ENCODE measurements at regions not wholly inside any gene's neighbourhood (a gene's known extent, or its start where the extent isn't known, plus 50 kb on each side); places are given as distances from the start of the nearest gene placed in this dataset.
"Not testable (repeated sequence)": the region's sequence is repeated elsewhere in the genome, so short reads cannot be mapped to it uniquely, and the experiment has no call there.

DNA sequence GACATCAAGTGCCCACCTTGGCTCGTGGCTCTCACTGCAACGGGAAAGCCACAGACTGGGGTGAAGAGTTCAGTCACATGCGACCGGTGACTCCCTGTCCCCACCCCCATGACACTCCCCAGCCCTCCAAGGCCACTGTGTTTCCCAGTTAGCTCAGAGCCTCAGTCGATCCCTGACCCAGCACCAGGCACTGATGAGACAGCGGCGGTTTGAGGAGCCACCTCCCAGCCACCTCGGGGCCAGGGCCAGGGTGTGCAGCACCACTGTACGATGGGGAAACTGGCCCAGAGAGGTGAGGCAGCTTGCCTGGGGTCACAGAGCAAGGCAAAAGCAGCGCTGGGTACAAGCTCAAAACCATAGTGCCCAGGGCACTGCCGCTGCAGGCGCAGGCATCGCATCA lies 266.0 kb downstream of the OR4F29 start:
- BruUV-seq (replicated peaks); H3K27ac ChIP-seq (ENCODE audit: low read depth, low read length, poor library complexity, severe bottlenecking); POLR2A ChIA-PET (ENCODE audit: low non-redundant PET); intact Hi-C loops (cut with micrococcal nuclease; ENCODE audit: unreplicated experiment); H3K4me3 ChIP-seq (ENCODE audit: low read depth, low read length, poor library complexity, severe bottlenecking); DNase-seq (ENCODE audit: low spot score); CTCF ChIA-PET; H3K27me3 ChIP-seq (replicated peaks; ENCODE audit: insufficient read depth, low read depth, low read length, poor library complexity); H3K4me1 ChIP-seq (ENCODE audit: insufficient read depth, low read length, poor library complexity, severe bottlenecking); H3K36me3 ChIP-seq (ENCODE audit: insufficient read depth, low read length, poor library complexity, severe bottlenecking); H3K9me3 ChIP-seq (ENCODE audit: low read depth, low read length, poor library complexity, severe bottlenecking): not testable (repeated sequence)

DNA sequence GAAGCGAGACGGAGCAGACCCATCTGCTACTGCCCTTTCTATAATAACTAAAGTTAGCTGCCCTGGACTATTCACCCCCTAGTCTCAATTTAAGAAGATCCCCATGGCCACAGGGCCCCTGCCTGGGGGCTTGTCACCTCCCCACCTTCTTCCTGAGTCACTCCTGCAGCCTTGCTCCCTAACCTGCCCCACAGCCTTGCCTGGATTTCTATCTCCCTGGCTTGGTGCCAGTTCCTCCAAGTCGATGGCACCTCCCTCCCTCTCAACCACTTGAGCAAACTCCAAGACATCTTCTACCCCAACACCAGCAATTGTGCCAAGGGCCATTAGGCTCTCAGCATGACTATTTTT lies 267.2 kb downstream of the OR4F29 start:
- H3K4me1 ChIP-seq (ENCODE audit: insufficient read depth, low read length, poor library complexity, severe bottlenecking); H3K9me3 ChIP-seq (ENCODE audit: low read depth, low read length, poor library complexity, severe bottlenecking); DNase-seq (ENCODE audit: low spot score); H3K27me3 ChIP-seq (replicated peaks; ENCODE audit: insufficient read depth, low read depth, low read length, poor library complexity); H3K4me3 ChIP-seq (ENCODE audit: low read depth, low read length, poor library complexity, severe bottlenecking); POLR2A ChIA-PET (ENCODE audit: low non-redundant PET); intact Hi-C loops (cut with micrococcal nuclease; ENCODE audit: unreplicated experiment); BruUV-seq (replicated peaks); H3K27ac ChIP-seq (ENCODE audit: low read depth, low read length, poor library complexity, severe bottlenecking); CTCF ChIA-PET; H3K36me3 ChIP-seq (ENCODE audit: insufficient read depth, low read length, poor library complexity, severe bottlenecking): not testable (repeated sequence)

DNA sequence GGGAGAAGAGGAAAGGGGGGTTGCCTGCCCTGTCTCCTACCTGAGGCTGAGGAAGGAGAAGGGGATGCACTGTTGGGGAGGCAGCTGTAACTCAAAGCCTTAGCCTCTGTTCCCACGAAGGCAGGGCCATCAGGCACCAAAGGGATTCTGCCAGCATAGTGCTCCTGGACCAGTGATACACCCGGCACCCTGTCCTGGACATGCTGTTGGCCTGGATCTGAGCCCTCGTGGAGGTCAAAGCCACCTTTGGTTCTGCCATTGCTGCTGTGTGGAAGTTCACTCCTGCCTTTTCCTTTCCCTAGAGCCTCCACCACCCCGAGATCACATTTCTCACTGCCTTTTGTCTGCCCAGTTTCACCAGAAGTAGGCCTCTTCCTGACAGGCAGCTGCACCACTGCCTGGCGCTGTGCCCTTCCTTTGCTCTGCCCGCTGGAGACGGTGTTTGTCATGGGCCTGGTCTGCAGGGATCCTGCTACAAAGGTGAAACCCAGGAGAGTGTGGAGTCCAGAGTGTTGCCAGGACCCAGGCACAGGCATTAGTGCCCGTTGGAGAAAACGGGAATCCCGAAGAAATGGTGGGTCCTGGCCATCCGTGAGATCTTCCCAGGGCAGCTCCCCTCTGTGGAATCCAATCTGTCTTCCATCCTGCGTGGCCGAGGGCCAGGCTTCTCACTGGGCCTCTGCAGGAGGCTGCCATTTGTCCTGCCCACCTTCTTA lies 267.7 kb downstream of the OR4F29 start:
- H3K27me3 ChIP-seq (replicated peaks; ENCODE audit: insufficient read depth, low read depth, low read length, poor library complexity); H3K36me3 ChIP-seq (ENCODE audit: insufficient read depth, low read length, poor library complexity, severe bottlenecking); H3K4me3 ChIP-seq (ENCODE audit: low read depth, low read length, poor library complexity, severe bottlenecking); H3K9me3 ChIP-seq (ENCODE audit: low read depth, low read length, poor library complexity, severe bottlenecking); POLR2A ChIA-PET (ENCODE audit: low non-redundant PET); DNase-seq (ENCODE audit: low spot score); H3K4me1 ChIP-seq (ENCODE audit: insufficient read depth, low read length, poor library complexity, severe bottlenecking); CTCF ChIA-PET; intact Hi-C loops (cut with micrococcal nuclease; ENCODE audit: unreplicated experiment); BruUV-seq (replicated peaks); H3K27ac ChIP-seq (ENCODE audit: low read depth, low read length, poor library complexity, severe bottlenecking): not testable (repeated sequence)

DNA sequence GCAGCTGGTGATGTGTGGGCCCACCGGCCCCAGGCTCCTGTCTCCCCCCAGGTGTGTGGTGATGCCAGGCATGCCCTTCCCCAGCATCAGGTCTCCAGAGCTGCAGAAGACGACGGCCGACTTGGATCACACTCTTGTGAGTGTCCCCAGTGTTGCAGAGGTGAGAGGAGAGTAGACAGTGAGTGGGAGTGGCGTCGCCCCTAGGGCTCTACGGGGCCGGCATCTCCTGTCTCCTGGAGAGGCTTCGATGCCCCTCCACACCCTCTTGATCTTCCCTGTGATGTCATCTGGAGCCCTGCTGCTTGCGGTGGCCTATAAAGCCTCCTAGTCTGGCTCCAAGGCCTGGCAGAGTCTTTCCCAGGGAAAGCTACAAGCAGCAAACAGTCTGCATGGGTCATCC lies 268.4 kb downstream of the OR4F29 start:
- H3K4me1 ChIP-seq (ENCODE audit: insufficient read depth, low read length, poor library complexity, severe bottlenecking); H3K4me3 ChIP-seq (ENCODE audit: low read depth, low read length, poor library complexity, severe bottlenecking); DNase-seq (ENCODE audit: low spot score); H3K27me3 ChIP-seq (replicated peaks; ENCODE audit: insufficient read depth, low read depth, low read length, poor library complexity); H3K36me3 ChIP-seq (ENCODE audit: insufficient read depth, low read length, poor library complexity, severe bottlenecking); H3K9me3 ChIP-seq (ENCODE audit: low read depth, low read length, poor library complexity, severe bottlenecking); POLR2A ChIA-PET (ENCODE audit: low non-redundant PET); CTCF ChIA-PET; H3K27ac ChIP-seq (ENCODE audit: low read depth, low read length, poor library complexity, severe bottlenecking); BruUV-seq (replicated peaks); intact Hi-C loops (cut with micrococcal nuclease; ENCODE audit: unreplicated experiment): not testable (repeated sequence)

GRCh38 chr1:182631-183030 lies 268.8 kb downstream of the OR4F29 start:
- BruUV-seq (replicated peaks); POLR2A ChIA-PET (ENCODE audit: low non-redundant PET); H3K4me1 ChIP-seq (ENCODE audit: insufficient read depth, low read length, poor library complexity, severe bottlenecking); H3K36me3 ChIP-seq (ENCODE audit: insufficient read depth, low read length, poor library complexity, severe bottlenecking); DNase-seq (ENCODE audit: low spot score); H3K4me3 ChIP-seq (ENCODE audit: low read depth, low read length, poor library complexity, severe bottlenecking); H3K9me3 ChIP-seq (ENCODE audit: low read depth, low read length, poor library complexity, severe bottlenecking); H3K27me3 ChIP-seq (replicated peaks; ENCODE audit: insufficient read depth, low read depth, low read length, poor library complexity); CTCF ChIA-PET; intact Hi-C loops (cut with micrococcal nuclease; ENCODE audit: unreplicated experiment); H3K27ac ChIP-seq (ENCODE audit: low read depth, low read length, poor library complexity, severe bottlenecking): not testable (repeated sequence)

GRCh38 chr1:181247-182216 lies 269.9 kb downstream of the OR4F29 start:
- POLR2A ChIA-PET (ENCODE audit: low non-redundant PET); H3K27me3 ChIP-seq (replicated peaks; ENCODE audit: insufficient read depth, low read depth, low read length, poor library complexity); BruUV-seq (replicated peaks); H3K36me3 ChIP-seq (ENCODE audit: insufficient read depth, low read length, poor library complexity, severe bottlenecking); H3K27ac ChIP-seq (ENCODE audit: low read depth, low read length, poor library complexity, severe bottlenecking); H3K9me3 ChIP-seq (ENCODE audit: low read depth, low read length, poor library complexity, severe bottlenecking); H3K4me3 ChIP-seq (ENCODE audit: low read depth, low read length, poor library complexity, severe bottlenecking); H3K4me1 ChIP-seq (ENCODE audit: insufficient read depth, low read length, poor library complexity, severe bottlenecking); intact Hi-C loops (cut with micrococcal nuclease; ENCODE audit: unreplicated experiment); CTCF ChIA-PET: not testable (repeated sequence)
- peak; percentile 79 for DNase-seq (ENCODE audit: low spot score)

- POLR2A ChIA-PET (ENCODE audit: low non-redundant PET); H3K27me3 ChIP-seq (replicated peaks; ENCODE audit: insufficient read depth, low read depth, low read length, poor library complexity): not testable (repeated sequence)
Measured at GRCh38 chr1:180749-181205, 270.7 kb downstream of the OR4F29 start.

More at GRCh38 chr1:180749-181205, 270.7 kb downstream of the OR4F29 start:
- intact Hi-C loops (cut with micrococcal nuclease; ENCODE audit: unreplicated experiment); H3K4me1 ChIP-seq (ENCODE audit: insufficient read depth, low read length, poor library complexity, severe bottlenecking); CTCF ChIA-PET; DNase-seq (ENCODE audit: low spot score); H3K4me3 ChIP-seq (ENCODE audit: low read depth, low read length, poor library complexity, severe bottlenecking); H3K9me3 ChIP-seq (ENCODE audit: low read depth, low read length, poor library complexity, severe bottlenecking); H3K36me3 ChIP-seq (ENCODE audit: insufficient read depth, low read length, poor library complexity, severe bottlenecking); BruUV-seq (replicated peaks); H3K27ac ChIP-seq (ENCODE audit: low read depth, low read length, poor library complexity, severe bottlenecking): not testable (repeated sequence)

Data from A673 (cell line).